ENCODE measurements at regions not wholly inside any gene's neighbourhood (a gene's known extent, or its start where the extent isn't known, plus 50 kb on each side); places are given as distances from the start of the nearest gene placed in this dataset.

- no peak for DNase-seq (ENCODE audit: low spot score)
Measured at GRCh38 chr15:25955628-25956027, 92.5 kb upstream of the ATP10A start.

DNA sequence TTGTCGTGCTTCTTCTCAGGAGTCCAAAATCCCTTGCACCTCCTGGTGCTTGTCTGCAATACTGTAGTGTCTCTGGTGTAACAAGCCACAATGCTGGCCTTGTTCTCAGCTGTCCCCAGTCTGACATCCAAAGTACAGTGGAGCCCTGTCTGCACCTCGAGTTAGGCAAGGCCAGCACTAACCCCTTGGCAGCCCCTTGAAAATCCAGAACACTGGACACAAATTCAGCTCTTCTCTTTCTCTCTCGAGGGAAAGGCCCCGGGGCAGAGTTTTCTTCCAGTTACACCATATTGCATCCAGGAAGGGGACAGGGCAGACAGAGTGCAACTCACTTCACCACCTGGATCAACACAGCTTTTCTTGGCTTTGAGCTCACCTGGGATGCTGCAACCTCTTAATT, 91.3 kb upstream of the ATP10A start:
- no peak for DNase-seq (ENCODE audit: low spot score)

DNA sequence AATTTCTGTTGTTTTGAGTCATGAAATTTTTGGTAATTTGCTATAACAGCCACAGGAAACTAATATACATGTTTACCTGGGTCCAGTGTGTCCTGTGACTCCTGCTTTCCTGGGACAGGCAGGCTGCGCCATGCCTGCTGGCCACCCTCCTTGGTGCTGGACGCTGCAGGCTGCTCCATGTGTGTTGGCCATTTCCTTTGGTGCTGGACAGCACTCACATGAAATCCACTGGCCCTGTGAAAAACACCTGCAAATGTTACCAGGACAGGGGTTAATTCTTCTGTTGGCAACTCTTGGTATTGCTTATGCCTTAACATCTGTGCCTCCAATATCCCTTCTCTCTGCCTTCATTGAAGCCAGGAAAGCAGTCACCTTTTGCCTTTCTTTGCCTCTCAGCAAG, 86.9 kb upstream of the ATP10A start:
- no peak for DNase-seq (ENCODE audit: low spot score)

DNA sequence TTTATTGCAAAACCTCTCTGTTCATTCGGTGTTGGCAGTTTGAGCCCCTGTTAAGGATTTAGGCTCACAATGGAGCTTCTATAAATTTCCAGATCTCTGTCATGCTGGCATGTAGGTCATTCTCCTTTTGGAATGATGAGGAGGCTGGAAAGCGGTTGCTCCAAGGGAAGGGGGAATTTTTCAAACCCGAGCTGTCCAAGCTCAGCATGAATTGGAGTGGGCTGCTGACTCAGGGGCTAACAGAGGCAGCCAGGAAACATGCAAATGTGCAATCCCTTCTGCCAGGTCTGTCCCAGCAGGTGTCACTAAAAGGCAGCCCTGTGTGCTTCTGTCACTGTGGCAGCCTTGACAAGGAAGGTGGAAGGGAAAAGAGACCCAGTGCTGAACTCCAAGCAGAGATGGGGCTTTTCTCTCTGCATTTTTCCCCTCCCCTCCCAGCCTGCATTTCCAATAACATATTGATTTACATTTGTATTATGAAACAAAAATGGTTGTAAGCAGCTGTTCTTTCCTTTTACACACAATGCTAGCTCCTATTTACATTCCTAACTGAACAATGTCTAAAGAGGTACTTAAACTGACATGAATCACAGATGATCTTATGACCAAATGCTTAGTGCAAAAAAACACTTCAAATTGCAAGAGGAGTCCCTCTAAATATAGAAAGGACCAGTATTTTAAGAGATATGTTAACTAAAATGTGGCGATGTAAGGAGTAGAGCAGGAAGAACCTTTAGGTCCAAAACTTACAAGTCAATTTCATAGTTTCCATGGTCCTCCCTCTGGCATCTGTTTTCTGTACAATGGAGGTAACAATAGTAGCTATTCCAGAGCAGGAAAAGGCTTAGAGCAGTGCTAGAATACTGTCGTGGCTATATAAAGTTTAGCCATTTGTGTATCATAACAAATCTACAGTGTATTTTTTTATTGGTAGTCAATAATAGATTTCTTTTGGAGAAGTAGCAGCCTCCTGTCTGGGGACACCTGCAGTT, 84.5 kb upstream of the ATP10A start:
- no peak for DNase-seq (ENCODE audit: low spot score)

DNA sequence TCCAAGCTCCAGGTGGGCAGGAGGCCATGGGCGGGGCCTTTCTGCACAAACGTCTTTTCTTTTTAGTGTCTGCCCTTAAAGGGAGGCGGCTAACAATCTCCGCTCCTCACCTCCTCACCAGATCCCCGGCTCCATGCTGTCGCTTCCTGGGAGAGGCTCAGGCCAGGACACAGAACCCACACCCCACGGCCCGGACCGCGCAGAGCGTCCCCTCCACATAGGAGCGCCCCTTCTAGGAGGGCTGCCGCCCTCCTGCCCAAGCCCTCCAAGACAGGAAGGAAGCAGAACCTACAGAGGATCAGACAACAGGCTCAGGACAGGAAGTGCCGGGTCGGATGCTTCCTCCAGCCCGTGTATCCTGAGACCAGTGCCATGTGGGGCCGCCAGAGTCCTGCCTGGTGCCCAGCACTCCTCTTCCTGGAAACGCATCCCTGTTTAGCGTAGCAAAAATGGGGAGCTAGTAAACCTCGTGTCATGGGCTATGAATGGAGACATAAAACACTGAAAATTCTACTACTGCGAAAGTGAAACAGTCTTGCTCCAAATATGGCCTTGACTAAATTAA, 83.2 kb upstream of the ATP10A start:
- DNase-seq (ENCODE audit: low spot score): no peak

DNA sequence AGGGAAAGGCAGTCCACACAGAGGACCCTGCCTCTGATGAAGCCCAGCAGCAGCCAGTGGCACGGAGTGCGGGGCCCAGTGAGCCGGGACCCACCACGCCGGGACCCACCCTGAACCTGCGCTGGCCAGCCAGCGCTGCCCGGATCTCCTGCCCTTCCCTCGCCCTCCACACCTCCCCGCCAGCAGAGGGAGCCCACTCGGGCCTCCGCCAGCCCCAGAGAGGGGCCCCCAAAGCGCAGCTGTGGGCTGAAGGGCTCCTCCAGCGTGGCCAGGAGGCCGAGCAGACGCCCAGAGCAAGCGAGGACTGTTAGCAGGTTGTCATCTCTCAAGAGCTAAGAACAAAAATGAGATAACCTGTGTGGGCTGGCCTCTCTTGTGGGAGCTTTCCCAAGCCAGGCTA, 81.3 kb upstream of the ATP10A start:
- DNase-seq (ENCODE audit: low spot score): no peak

- no peak for DNase-seq (ENCODE audit: low spot score)
Measured at GRCh38 chr15:25943831-25944230, 80.7 kb upstream of the ATP10A start.

DNA sequence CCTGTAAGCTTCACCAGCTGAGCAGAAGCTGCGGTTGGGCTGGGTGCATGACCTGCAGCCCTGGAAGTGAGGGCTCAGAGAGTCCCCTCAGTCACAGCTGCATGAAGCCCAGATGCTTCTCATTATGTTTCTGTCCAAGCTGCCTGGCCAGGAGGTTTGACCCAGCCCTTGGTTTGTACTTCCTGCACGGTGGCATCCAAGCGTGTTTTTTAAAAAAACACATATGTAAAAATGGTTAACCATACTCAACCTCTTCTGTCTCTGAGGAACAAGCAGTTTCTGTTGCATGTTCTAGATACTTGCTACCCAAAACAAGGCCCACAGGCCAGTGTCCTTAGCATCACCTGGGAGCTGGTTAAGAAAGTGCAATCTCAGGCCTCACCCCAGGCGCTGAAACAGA, 76.0 kb upstream of the ATP10A start:
- no peak for DNase-seq (ENCODE audit: low spot score)

DNA sequence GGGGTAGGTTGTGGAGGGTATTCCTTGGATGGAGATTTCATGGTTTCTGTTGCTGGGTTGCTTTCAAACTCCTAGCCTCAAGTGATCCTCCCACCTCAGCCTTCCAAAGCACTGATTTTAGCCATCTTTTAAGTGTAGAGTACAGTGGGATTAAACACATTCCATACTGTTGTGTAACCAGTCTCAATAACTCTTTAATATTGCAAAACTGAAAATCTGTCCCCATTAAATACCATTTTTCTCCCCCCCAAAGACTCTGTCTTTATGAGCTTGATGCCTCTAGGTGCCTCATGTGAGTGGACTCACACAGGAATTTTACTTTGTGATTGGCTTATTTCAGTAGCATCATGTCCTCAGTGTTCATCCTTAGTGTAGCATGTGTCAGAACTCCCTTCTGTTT, 74.7 kb upstream of the ATP10A start:
- no peak for DNase-seq (ENCODE audit: low spot score)

- DNase-seq (ENCODE audit: low spot score): no peak
Measured at GRCh38 chr15:25936004-25936403, 72.9 kb upstream of the ATP10A start.

DNA sequence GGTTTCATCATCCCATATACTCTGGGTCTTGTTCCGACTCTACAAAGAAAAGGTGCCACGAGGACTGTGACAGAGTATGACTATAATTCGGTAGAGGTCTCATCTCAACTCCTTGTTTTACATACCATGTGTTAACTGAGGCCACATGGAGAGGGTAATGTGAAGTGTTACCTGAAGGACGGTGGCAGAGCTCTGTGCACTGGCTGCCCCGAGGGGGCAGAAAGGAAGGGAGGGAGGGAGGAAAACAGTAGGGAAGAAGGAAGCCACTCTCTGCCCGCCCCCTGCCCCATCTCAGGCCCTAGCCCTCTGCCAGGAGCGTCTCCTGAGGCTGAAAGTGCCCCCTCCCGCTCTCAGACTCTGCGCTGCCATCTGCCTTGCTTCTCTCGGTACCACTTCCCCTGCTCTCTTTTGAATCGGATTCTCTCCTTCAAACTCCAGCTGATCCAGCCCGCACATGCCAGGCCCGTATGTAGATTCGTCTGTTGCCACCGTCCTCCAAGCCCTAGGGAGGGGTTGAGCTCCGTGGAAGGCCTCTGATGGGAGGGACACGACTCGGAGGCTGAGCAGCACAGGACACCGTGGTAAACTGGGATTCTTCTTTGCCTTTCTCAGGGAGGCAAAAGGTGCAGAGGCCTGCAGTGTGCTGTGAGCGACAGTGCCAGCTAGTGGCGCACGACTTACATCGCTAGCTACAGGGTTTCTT, 70.5 kb upstream of the ATP10A start:
- peak; percentile 77 for DNase-seq (ENCODE audit: low spot score)

GRCh38 chr15:25932696-25933095, 69.6 kb upstream of the ATP10A start:
- DNase-seq (ENCODE audit: low spot score): no peak

GRCh38 chr15:25931851-25932250, 68.7 kb upstream of the ATP10A start:
- DNase-seq (ENCODE audit: low spot score): no peak

GRCh38 chr15:25930931-25931330, 67.8 kb upstream of the ATP10A start:
- no peak for DNase-seq (ENCODE audit: low spot score)

All from hepatic stellate cell (primary cell).